ENCODE measurements at regions not wholly inside any gene's neighbourhood (a gene's known extent, or its start where the extent isn't known, plus 50 kb on each side); places are given as distances from the start of the nearest gene placed in this dataset.
A peak's percentile ranks its signal among the peaks of the same experiment; 100 is the strongest.
"Not testable (repeated sequence)": the region's sequence is repeated elsewhere in the genome, so short reads cannot be mapped to it uniquely, and the experiment has no call there.

- no peak for DNase-seq
- in situ Hi-C loops (cut with HindIII; ENCODE audit: low pct_ligation_motif_present, low pct_unique_long_range_greater_than_20kb, low sequenced_read_pairs), result no loop called here
Observed at GRCh38 chr4:111040904-111041303, 418.0 kb upstream of the PITX2 start.

- no peak for DNase-seq
- in situ Hi-C loops (cut with HindIII; ENCODE audit: low pct_ligation_motif_present, low pct_unique_long_range_greater_than_20kb, low sequenced_read_pairs), result no loop called here
Observed at GRCh38 chr4:111043286-111043685, 420.4 kb upstream of the PITX2 start.

DNA sequence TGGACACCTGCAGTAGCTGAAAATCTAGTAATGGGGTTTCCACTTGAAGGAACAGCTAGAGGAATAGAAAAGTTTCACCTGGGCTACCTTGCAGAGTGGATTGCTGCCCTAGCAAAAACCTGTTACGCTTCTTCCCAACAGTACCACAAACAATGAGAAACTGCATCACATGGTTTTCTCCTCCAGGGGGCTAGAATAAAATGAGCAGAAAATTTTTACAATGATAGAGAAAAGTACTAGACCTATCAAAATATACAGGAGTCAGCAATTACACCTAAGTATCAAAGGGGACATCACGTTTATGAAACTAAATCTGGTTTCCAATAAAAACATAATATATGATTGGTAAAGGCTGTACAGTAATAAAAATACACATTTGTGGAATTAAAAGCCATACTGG is 423.1 kb upstream of the PITX2 start:
- peak; percentile 18 for DNase-seq
- in situ Hi-C loops (cut with HindIII; ENCODE audit: low pct_ligation_motif_present, low pct_unique_long_range_greater_than_20kb, low sequenced_read_pairs), result no loop called here

DNA sequence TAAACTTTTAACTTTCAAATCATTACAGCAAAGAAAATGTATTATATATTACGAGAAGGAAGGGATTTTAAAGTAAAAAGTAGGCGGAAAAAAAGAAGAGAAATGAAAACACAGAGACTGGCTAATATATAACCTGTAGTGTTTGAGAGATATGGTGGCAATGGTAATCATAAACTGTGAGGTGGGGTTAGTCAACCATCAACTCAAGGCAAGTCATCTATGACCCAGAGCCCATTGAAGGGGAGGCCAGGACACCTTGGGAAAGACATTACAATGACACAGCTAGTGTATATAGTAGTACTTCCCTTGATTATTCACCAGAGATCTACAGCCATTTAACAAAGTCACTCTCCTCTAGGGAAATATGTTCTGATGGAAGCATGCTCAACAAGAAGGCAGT is 423.9 kb upstream of the PITX2 start:
- DNase-seq, result peak; percentile 74
- in situ Hi-C loops (cut with HindIII; ENCODE audit: low pct_ligation_motif_present, low pct_unique_long_range_greater_than_20kb, low sequenced_read_pairs), result no loop called here

DNA sequence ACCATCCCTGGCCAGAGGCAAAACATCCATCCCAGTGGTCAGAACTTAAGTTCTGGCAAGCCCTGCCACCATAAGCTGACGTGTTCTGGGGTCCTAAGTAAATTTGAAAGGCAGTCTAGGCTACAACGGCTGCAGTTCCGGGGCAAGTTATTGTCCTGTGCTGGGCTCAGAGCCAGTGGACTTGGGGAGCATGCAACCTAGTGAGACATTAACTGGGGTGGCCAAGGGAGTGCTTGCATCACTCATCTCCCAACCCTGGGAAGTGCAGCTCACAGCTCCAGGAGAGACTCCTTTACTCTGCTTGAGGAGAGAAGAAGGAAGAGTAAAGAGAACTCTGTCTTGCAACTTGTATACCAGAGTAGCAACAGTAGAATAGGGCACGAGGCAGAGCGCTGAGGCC is 425.4 kb upstream of the PITX2 start:
- in situ Hi-C loops (cut with HindIII; ENCODE audit: low pct_ligation_motif_present, low pct_unique_long_range_greater_than_20kb, low sequenced_read_pairs), result no loop called here
- no peak for DNase-seq

DNA sequence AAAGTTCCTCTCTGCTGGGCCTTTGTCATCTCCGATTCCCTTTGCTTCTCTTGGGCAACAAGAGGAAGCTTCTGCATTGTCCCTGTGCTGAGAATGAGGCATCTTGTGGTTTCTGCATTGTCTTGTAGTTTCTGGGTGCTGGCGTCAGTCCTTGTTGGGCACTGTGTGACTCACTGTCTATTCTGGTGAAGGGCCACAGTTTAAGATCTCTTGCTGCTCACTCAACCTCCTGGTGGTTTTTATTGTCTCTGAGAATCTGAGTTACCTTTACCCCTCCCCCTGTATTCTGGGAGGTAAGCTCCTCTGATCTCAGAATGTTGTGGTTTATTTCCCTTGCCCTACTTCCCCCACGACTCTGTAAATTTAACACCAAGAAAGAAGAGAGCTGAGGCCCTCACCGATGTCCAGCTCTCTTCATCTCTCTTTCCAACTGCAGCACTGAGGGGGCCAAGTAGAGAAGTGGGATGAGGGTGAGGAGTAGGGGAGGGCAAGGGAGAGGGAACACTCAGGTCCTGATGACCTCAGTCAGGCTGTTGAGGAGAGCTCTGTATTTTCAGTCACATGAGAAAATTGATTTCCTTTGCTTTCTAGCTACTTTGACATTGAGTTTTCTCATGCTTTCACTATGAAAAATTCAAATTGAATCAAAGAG is 441.6 kb upstream of the PITX2 start:
- DNase-seq, result peak; percentile 87

GRCh38 chr4:111066001-111066400 is 443.1 kb upstream of the PITX2 start:
- in situ Hi-C loops (cut with HindIII; ENCODE audit: low pct_ligation_motif_present, low pct_unique_long_range_greater_than_20kb, low sequenced_read_pairs), result no loop called here
- peak; percentile 83 for DNase-seq

More for the DNA sequence above, 441.6 kb upstream of the PITX2 start:
- in situ Hi-C loops (cut with HindIII; ENCODE audit: low pct_ligation_motif_present, low pct_unique_long_range_greater_than_20kb, low sequenced_read_pairs), result no loop called here

GRCh38 chr4:111066447-111066846 is 443.6 kb upstream of the PITX2 start:
- in situ Hi-C loops (cut with HindIII; ENCODE audit: low pct_ligation_motif_present, low pct_unique_long_range_greater_than_20kb, low sequenced_read_pairs), result no loop called here
- DNase-seq, result peak; percentile 12

GRCh38 chr4:111066887-111067286 is 444.0 kb upstream of the PITX2 start:
- in situ Hi-C loops (cut with HindIII; ENCODE audit: low pct_ligation_motif_present, low pct_unique_long_range_greater_than_20kb, low sequenced_read_pairs), result no loop called here
- DNase-seq, result peak; percentile 37

GRCh38 chr4:111068883-111069282 is 446.0 kb upstream of the PITX2 start:
- in situ Hi-C loops (cut with HindIII; ENCODE audit: low pct_ligation_motif_present, low pct_unique_long_range_greater_than_20kb, low sequenced_read_pairs), result no loop called here

DNA sequence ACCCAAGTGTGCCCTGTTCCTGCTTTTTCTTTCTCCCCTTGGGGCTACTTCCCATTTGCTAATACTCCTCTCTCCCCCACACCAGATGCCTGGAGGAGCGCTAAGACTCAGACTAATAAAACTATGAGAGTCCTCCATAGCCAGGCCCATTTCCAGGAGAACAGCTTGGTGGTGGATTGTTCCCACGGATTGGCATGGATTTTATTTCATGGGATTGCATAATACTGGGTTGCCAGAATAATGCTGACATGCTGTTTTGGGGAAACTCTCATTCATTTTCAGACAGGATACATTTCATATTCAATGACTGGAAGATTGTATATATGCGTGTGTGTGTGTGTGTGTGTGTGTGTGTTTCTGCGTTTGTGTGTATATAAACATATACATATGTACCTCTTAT is 447.5 kb upstream of the PITX2 start:
- DNase-seq, result no peak
- in situ Hi-C loops (cut with HindIII; ENCODE audit: low pct_ligation_motif_present, low pct_unique_long_range_greater_than_20kb, low sequenced_read_pairs), result no loop called here

More at GRCh38 chr4:111068883-111069282, 446.0 kb upstream of the PITX2 start:
- DNase-seq, result no peak

DNA sequence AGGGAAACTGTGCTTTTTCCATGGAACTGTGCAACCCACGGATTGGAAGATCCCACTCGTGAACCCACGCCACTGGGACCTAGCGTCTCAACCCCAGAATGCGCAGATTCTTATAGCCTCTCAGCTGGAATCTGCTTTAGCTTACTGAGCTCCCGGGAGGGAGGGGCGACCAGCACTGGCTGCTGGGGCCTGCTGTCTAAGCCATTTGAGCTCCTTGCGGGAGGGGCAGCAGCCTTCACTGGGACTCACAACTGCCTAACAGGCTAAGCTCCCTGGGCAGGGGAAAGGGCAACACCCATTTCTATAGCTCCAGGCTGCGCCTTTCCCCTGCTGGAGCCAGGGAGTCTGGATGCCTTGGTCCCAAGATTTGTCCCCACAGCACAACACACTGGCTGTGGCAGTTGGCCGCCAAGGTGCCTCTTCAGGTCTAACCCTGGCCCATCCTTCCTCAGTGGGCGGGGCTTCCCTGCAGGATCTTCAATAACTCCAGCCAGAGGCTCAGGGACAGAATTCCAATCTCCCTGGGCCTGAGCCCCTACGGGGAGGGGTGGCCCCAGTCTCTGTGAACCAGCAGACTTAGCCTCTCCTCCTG is 451.7 kb upstream of the PITX2 start:
- in situ Hi-C loops (cut with HindIII; ENCODE audit: low pct_ligation_motif_present, low pct_unique_long_range_greater_than_20kb, low sequenced_read_pairs), result no loop called here
- no peak for DNase-seq

- DNase-seq; in situ Hi-C loops (cut with HindIII; ENCODE audit: low pct_ligation_motif_present, low pct_unique_long_range_greater_than_20kb, low sequenced_read_pairs): not testable (repeated sequence)
Observed at GRCh38 chr4:111076299-111076698, 453.4 kb upstream of the PITX2 start.

DNA sequence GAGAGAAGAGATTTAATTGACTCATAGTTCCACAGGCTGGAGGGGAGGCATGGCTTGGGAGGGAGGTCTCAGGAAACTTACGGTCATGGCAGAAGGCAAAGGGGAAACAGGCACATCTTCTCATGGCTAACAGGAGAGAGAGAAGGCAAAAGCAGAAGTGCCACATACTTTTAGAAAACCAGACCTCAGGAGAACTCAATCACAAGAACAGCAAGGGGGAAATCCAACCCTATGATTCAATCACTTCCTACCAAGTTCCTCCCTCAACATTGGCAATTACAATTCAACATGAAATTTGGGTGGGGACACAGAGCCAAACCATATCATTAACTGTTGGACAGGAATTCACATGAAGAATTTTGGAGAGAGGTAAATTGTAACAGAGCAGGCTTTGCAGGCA is 485.3 kb upstream of the PITX2 start:
- in situ Hi-C loops (cut with HindIII; ENCODE audit: low pct_ligation_motif_present, low pct_unique_long_range_greater_than_20kb, low sequenced_read_pairs), result no loop called here

GRCh38 chr4:111113591-111113990 is 490.7 kb upstream of the PITX2 start:
- in situ Hi-C loops (cut with HindIII; ENCODE audit: low pct_ligation_motif_present, low pct_unique_long_range_greater_than_20kb, low sequenced_read_pairs), result no loop called here
- no peak for DNase-seq

More for the DNA sequence above, 485.3 kb upstream of the PITX2 start:
- no peak for DNase-seq

DNA sequence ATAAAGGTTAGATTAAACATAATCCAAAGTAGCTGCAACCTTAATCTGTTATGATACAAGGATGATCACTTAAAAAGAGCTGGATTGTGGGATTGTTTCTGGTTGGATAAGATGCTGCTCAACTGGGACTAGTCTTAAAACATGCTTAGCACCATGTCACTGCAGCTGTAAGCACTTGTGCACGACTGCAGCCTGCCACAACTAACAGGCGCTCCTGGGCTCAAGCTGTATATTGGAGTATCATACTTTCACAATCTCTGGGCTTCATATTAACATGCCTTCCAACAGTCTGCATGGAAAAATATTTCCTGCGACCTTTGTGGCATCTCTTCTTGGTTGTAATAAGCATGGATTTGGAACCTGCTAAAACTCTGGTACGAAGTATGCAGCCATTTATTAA is 493.0 kb upstream of the PITX2 start:
- no peak for DNase-seq
- in situ Hi-C loops (cut with HindIII; ENCODE audit: low pct_ligation_motif_present, low pct_unique_long_range_greater_than_20kb, low sequenced_read_pairs), result no loop called here

DNA sequence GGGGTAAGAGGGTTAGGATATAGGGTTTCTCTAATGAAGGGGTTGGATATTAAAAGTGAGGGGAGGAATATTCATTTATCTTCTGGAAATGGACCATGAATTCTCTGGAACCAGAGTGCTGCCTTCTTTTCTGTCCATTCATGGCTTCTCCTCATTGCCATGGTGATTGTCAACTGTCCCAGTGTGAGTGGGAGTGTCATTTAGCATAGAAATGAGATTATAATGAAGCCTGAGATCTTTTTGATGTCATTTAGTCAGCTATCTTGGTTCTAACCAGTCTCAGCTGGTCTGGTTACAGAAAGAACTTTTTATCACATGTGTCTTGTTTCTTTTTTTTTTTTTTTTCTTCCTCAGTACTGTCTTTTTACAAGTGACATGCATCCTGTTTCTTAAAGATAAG is 497.3 kb upstream of the PITX2 start:
- in situ Hi-C loops (cut with HindIII; ENCODE audit: low pct_ligation_motif_present, low pct_unique_long_range_greater_than_20kb, low sequenced_read_pairs), result no loop called here
- no peak for DNase-seq

- in situ Hi-C loops (cut with HindIII; ENCODE audit: low pct_ligation_motif_present, low pct_unique_long_range_greater_than_20kb, low sequenced_read_pairs), result no loop called here
- no peak for DNase-seq
Observed at GRCh38 chr4:111126340-111126739, 503.5 kb upstream of the PITX2 start.

DNA sequence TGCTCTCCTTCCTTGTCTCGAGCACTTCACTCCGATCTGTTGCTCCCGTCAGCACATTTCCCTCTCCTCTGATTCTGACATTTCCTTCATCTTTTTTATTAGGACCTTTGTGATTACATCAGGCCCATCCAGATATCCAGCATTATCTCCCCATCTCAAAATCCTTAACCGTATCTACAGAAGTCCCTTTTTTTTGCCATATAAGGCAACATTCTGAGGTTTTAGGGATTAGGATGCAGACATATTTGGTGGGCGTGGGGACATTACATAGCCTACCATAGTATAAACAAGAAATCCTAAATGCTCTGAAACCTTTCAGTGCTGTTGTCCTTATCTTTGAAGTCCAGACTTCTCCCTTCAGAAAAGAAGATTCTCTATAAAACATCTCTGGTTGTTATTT is 505.0 kb upstream of the PITX2 start:
- in situ Hi-C loops (cut with HindIII; ENCODE audit: low pct_ligation_motif_present, low pct_unique_long_range_greater_than_20kb, low sequenced_read_pairs), result no loop called here
- DNase-seq, result no peak

DNA sequence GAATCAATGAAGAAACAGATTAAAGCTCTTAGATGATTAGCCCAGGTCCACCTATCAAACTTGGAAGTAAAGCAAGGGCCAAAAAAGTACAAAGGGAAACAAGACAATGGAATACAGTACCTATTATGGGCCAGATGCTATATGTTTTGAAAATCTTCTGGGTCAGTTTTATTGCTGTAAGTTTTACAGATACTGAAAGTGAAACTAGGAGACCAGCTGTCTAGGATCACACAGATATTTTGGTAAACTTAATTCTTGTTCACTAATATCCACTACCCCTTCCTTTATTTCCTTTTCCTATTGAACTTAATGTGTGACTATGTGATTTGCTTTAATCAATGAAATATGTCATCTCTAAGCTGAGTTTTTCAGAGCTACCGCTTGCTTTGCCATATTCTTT is 505.4 kb upstream of the PITX2 start:
- in situ Hi-C loops (cut with HindIII; ENCODE audit: low pct_ligation_motif_present, low pct_unique_long_range_greater_than_20kb, low sequenced_read_pairs), result no loop called here
- DNase-seq, result no peak

Measured in ACHN (cell line).